CD4-positive, alpha-beta T cell treated with Interleukin-10 for 1 hour (primary cell): ENCODE measurements at regions not wholly inside any gene's neighbourhood (a gene's known extent, or its start where the extent isn't known, plus 50 kb on each side); places are given as distances from the start of the nearest gene placed in this dataset.

Experiments used
- DNase-seq: peaks from one replicate; pipeline ENCODE4 v3.0.0-alpha.2; 2020

DNA sequence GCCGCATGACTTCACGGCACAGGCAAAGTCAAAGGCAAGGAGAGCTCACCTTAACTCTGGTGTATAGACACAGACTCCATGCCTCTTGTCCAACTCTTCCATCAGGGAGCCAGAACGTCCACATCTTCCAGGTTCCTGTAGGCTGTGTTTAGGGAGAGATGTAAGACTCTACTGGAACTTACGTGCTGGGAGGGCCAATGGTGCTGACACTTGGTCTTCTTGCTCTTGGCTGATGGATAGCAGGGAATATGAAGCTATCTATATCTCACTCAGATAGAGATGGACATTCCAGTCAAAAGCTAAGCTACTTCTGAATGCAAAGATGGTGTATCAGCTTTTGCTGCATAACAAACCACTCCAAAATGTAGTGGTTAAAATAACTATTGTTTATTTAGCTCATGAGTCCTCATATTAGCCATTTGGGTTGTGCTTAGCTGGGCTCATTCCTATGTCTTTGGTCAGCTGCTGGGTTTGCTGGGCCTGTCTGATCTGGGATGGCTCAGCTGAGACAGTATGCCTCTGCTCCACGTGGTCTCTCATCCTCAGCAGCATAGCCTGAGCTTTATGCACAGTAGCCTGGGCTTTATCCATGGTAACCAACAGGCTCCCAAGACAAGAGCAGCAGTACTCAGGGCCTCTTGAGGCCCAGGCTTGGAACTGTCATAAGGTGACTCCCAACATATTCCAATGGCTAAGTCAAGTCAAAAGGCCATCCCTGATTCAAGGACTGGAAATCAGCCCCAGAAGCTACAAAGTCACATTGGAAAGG lies 111.6 kb downstream of the SNX5 start:
- DNase-seq = no peak

- no peak for DNase-seq
Observed at GRCh38 chr20:17856024-17856564, 112.5 kb downstream of the SNX5 start.

- no peak for DNase-seq
Observed at GRCh38 chr20:17854307-17854903, 114.2 kb downstream of the SNX5 start.

DNA sequence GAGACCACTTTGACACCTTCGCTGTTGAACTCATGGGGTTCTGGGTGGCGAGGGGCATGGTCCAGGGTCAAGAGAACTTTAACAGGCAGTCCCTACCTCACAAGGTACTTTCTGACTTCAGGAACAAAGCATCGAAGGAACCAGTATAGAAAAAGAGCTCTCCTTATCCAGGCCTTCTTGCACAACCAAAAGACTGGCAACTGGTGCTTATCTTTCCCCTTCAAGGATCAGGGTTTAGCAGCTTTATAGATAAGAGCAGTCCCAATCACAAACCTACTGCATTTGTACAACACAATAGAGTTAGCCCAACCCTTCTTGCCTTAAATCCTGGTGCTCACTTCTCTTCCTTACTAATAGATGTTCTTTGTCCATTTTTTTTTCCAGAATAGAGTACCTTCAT lies 116.3 kb downstream of the SNX5 start:
- no peak for DNase-seq

DNA sequence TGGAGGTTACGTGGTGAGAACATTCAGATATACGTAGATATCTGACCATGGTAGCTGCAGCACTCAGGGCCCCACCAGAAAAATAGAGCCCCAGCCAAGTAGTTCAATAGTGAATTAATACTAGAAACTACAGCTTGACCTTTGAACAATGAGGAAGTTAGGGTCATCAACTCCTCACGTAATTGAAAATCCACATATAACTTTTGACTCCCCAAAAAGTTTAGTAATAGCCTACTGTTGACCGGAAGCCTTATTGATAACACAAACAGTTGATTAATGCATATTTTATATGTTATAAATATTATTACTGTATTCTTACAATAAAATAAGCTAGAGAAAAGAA lies 117.9 kb downstream of the SNX5 start:
- no peak for DNase-seq

- DNase-seq = no peak
Observed at GRCh38 chr20:17849901-17850683, 118.5 kb downstream of the SNX5 start.

- DNase-seq = no peak
Observed at GRCh38 chr20:17849138-17849900, 119.3 kb downstream of the SNX5 start.

DNA sequence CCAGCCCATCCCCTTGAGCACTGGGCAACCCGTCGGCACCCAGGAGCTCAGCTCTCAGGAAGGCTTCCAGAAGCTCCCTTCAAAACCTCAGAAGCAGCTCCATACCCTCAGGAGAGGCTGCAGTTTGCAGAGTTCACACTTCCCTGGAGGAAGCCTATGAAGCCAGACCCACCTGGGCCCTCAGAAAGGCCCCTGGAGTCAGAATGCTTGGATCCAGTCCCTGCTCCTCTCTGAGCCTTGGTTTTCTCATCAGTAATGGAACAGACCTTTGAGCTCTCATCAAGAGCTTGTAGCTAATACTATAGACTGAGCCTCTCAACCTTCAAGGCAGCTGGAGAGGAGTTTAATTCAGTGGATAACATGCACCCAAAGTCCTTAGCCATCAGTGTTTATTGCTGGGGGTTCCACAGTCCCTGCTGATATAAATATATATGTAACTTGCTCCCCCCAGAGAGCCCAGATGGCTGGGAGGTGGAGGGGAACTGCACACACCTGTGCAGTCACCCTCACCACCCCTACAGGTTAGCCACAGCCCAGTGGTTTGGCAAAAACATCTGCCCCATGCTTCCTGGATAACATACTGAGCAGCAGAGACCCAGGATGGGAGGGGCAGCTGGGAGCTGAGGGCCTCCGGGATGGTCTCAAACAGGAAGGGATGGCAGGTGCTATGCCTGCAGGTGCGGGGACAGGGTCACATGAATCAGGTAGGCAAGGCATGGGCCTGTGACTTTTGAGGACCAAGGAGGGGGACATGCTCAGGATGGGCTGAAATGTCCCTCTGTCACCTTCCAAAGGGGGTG lies 120.1 kb downstream of the SNX5 start:
- no peak for DNase-seq

DNA sequence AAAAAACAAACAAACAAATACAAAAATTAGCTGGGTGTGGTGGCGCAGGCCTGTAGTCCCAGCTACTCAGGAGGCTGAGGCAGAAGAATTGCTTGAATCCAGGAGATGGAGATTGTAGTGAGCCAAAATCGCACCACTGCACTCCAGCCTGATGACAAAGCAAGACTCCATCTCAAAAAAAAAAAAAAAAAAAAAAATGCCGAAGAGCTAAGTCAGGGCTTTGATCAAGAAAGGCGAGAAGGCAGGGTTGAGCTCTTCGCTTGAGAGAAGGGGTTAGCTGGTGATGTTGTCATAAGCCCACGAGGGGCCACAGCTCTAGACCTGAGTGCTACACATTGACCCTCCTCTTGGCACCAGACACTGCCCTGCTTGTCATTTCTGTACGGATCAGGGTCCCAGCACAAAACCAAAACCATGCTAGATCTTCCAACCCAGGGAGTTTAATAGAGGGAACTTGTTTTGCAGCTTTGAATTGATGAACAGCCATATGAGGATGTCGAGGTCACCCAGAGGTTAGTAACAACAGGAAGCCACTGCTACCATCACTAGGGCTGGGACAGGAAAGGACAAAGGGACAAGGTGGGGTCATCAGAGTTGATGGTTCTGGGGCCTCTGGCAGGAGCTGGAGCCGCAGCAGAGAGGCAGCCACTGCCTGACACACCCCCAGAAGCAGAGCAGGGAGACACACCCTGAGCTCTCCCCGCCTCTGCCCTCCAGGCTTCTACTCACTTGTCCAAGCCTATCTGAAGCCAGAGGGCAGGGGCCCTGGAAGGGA lies 122.7 kb downstream of the SNX5 start:
- no peak for DNase-seq

DNA sequence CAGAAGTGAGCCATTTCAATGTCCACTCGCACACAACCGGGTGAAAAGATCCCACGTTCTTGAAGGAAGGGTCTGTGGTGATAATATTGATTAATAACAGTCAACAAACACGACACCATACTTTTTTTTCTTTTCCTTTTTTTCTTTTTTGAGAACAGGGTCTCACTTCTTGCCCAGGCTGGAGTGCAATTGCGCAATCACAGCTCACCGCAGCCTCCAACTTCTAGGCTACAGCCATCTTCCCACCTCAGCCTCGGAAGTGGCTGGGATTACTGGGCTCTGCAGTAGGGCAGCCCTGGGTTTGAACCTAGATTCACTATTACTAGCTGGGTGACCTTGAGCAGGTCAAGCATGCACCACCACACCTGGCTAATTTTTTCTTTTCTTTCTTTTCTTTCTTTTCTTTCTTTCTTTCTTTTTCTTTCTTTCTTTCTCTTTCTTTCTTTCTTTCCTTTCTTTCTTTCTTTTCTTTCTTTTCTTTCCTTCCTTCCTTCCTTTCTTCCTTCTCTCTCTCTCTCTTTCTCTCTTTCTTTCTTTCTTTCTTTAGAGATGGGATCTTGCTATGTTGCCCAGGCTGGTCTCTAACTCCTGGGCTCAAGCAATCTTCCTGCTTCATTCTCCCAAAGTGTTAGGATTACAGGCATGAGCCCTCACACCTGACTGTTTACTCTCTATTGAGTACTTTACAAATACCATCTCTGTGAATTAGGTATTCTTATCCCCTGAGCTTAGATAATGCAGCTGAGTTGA lies 123.9 kb downstream of the SNX5 start:
- no peak for DNase-seq

DNA sequence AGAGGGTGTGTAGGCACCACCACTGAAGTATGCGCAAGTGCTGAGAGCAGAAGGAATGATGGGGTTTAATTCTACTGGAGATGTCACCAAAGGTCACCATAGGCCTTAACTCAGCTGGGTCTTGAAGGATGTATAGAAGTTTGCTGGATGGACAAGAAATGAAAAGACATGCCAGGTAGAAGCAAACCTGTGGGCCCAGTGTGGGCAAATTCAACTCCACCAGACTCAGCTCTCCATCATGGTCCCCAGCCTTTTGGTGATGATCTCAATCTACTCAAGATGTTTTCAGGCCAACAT lies 124.5 kb downstream of the SNX5 start:
- DNase-seq = no peak

DNA sequence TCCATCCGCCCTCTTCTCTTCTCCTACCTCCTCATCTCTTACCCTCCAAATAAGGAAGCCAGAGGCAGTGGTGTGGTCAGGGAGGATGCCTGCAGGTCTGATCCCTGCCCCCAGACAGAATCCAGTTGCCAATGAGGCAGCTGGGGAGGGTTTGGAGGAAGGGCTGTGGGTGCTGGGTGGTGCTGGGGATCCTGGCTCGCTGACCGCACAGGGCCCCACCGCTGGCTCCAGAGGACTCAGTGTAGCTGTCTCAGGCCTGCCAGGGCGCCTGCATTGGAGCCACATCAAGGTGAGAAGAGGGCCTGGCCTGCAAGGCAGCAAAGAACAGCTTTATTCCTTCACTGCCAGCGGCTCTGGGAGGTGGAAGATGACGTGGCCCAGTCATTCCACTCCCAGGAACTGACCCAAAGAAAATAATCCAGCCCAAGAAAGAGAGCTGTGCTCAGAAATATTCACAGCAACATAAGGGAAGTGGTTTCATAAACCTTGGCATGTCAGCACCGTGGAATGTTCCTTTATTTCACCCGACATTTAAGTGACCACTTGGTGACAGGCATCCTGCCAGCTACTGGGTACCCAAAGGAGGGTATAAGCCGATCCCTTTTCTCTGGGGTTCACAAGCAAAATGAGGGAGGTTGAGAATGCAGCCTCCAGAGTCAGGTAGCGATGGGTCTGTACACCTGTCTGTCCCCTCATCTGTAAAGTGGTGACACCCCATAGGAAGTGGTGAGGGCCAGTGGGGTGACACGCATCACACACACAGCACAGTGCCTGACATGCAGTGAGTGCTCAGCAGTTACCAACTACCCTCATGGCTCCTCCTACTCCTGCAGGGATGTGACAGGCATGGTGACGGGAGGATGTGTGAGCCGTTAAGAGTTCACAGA lies 125.1 kb downstream of the SNX5 start:
- peak; percentile 34 for DNase-seq

DNA sequence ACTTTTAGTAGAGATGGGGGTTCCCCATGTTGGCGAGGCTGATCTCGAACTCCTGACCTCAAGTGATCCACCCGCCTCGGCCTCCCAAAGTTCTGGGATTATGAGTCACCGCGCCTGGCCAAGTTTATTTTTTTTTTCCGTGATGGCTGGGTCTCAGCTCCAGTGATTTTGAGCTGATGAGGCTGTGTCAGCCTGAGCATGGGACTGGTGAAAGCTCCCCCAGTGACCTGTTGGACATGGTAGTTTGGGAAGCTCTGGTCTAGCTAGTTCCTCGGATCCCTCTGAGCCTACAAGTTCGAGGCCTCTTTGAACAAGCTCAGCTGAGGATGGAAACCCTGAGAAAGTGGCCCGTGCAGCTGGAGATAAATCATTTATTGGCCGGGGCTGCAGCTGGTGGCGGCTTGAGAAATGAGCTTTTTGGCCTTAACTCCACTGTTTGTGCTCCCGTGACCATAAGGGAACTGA lies 126.8 kb downstream of the SNX5 start:
- DNase-seq = no peak

- no peak for DNase-seq
Observed at GRCh38 chr20:17840423-17840822, 128.2 kb downstream of the SNX5 start.

GRCh38 chr20:17838921-17839320 lies 129.7 kb downstream of the SNX5 start:
- no peak for DNase-seq

- no peak for DNase-seq
Observed at GRCh38 chr20:17837179-17837578, 131.4 kb downstream of the SNX5 start.

DNA sequence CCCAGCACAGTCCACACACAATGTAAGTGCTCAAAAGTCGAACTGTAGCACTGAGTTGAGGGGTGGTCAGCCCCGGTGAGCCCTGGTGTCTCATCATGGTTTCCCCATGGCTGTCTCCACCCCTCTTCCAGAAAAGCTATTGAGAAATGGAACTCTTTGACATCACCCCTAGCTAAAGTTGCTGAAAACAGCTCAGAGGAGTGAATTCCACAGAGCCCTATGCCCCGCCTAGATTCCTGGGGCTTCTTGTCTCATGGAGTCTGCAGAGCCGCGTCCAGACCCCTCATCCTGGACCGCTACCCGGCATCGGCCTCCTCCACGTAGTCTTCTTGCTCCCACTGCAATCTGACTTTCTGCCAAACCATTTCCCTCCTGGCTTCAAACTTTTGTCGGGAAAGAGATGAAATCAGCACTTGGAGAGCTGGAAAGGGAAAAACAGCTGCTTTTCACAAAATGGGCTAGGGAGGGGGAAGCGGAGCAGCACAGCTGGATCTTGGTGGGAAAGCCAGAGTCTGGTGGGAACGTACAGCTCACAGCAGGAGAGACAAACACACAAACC lies 132.2 kb downstream of the SNX5 start:
- DNase-seq = no peak

DNA sequence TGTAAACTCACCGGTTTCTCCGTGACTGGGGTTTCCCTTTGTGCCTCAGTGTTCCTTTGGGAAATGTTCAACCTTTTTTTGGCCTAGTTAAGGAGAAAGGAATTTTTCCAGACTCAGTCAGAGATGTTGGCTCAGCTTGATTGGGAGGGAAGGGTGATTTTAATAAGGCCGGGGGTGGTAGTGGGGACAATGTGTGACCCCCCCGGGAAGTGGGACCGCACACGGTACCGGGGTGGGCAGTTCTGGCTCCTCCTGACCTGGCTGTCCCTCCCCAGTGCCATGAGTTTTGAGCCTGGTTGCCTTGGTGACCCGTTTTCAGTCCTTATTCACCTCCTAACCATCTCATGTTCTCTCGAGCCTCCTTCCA lies 132.7 kb downstream of the SNX5 start:
- no peak for DNase-seq

GRCh38 chr20:17835240-17835933 lies 133.2 kb downstream of the SNX5 start:
- no peak for DNase-seq
